ENCODE measurements at regions not wholly inside any gene's neighbourhood (a gene's known extent, or its start where the extent isn't known, plus 50 kb on each side); places are given as distances from the start of the nearest gene placed in this dataset.

DNA sequence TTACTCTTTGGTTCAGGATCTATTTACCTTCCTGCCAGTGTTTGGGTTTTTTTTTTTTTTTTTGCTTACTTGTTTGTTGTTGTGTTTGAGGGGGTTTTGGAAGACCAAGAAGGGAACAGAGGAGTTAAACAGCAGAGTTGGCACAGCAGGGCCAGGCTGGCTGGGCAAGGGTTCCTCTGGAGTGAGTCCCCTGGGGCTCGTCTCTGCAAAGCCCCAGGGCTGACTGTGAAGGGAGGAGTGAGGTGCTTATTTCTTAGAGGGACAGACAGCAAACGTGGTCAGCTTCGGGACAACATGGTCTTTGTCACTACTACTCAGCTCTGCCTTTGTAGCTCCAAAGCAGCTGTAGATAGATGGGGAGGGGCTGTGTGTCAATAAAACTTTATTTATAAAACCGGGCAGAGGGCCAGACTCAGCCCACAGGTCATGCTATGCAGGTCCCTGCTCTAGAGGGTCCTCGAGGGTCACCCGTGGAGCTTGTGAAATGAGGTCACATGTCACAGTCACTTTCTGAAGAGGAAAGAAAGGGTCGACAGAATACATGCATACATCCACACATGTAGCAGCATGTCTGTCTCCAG is 1404.7 kb downstream of the BRD1 start:
- TF ChIP-seq, protein P1, sequence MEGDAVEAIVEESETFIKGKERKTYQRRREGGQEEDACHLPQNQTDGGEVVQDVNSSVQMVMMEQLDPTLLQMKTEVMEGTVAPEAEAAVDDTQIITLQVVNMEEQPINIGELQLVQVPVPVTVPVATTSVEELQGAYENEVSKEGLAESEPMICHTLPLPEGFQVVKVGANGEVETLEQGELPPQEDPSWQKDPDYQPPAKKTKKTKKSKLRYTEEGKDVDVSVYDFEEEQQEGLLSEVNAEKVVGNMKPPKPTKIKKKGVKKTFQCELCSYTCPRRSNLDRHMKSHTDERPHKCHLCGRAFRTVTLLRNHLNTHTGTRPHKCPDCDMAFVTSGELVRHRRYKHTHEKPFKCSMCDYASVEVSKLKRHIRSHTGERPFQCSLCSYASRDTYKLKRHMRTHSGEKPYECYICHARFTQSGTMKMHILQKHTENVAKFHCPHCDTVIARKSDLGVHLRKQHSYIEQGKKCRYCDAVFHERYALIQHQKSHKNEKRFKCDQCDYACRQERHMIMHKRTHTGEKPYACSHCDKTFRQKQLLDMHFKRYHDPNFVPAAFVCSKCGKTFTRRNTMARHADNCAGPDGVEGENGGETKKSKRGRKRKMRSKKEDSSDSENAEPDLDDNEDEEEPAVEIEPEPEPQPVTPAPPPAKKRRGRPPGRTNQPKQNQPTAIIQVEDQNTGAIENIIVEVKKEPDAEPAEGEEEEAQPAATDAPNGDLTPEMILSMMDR (IDR thresholded peaks at IDR 0.05; ENCODE audit: unreplicated experiment in 3 of 3): no peak
- H3K27me3 Mint-ChIP-seq (ENCODE audit: low read depth): peaks cover 18% of the 10 kb centered on the region
- H3K36me3 Mint-ChIP-seq (ENCODE audit: low read depth): no peaks in the 10 kb centered on the region
- H3K4me1 Mint-ChIP-seq: peaks cover 6% of the 10 kb centered on the region
- H3K4me3 Mint-ChIP-seq: no peak overlapping the region
- no peaks in the 10 kb centered on the region for H3K9me3 Mint-ChIP-seq
- H3K27ac Mint-ChIP-seq: no peak overlapping the region

DNA sequence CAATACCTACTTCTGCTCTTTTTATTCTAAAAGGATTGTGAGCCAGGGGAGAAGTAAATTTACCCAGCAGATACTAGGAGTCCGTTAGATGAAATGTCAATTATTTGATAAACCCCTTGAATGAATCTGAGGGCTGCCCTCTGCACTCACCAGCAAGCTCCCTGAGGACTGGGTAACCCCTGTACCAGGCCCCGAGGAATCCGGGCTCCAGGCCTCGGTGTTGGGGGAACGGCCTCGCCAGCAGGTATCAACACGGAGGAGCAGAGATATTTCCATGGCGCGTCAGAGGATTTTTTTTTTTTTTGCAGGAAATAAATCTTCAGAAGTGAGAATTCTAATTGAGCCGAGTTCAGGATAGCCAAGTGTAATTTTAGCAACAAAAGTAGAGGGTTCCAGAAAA is 1408.8 kb downstream of the BRD1 start:
- peaks cover 2% of the 10 kb centered on the region for H3K4me1 Mint-ChIP-seq
- H3K9me3 Mint-ChIP-seq: no peaks in the 10 kb centered on the region
- no peak overlapping the region for H3K4me3 Mint-ChIP-seq
- H3K27me3 Mint-ChIP-seq (ENCODE audit: low read depth): peaks cover 17% of the 10 kb centered on the region
- no peaks in the 10 kb centered on the region for H3K36me3 Mint-ChIP-seq (ENCODE audit: low read depth)
- no peak overlapping the region for H3K27ac Mint-ChIP-seq
- TF ChIP-seq, protein P1 (IDR thresholded peaks at IDR 0.05; ENCODE audit: unreplicated experiment in 3 of 3): no peak

DNA sequence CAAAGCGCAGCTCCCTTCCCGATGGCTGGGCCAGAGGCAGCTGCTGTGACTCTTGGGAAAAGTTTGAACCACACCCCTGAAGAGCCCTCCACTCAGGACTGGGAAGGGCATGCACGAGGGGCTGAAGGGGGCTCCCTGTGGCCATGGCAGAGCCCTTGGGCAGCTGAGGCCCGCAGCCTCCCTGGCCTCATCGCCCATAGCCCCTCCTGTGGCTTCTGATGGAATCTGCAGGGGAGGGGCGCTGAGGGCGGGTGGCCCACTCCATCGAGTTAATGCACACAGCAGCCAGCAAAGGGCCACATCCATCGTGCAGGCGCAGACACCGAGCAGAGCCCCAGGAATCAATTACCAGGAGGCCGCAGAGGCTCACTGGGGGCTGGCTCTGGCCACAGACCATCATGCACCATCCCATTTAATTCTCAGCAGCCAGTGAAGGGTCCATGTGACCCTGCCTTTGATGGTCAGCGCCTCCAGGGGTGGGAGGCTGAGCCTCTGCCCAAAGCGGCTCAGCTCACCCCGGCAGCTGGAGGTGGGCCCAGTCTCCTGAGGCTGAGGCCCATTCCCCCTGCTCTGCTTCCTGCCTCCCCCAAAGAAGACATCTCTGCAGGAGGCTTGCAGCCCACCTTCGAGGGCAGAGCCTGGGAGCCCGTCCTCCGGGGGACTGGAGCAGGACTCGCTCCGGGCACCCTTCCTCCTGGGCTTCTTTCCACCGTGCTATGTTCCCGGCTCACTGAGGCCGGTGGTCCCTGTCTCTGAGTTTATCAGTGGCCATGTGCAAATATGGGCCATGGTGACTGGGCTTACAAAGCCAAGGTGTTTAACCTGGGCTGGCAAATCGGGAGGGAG is 1410.2 kb downstream of the BRD1 start:
- Mint-ChIP-seq H3K4me3 (no peak overlapping the region), H3K27me3 (ENCODE audit: low read depth) (peaks cover 22% of the 10 kb centered on the region), H3K27ac (no peak overlapping the region), H3K4me1 (no peaks in the 10 kb centered on the region), H3K9me3 (no peaks in the 10 kb centered on the region), H3K36me3 (ENCODE audit: low read depth) (no peaks in the 10 kb centered on the region)
- TF ChIP-seq, protein P1 (IDR thresholded peaks at IDR 0.05; ENCODE audit: unreplicated experiment in 3 of 3): no peak

DNA sequence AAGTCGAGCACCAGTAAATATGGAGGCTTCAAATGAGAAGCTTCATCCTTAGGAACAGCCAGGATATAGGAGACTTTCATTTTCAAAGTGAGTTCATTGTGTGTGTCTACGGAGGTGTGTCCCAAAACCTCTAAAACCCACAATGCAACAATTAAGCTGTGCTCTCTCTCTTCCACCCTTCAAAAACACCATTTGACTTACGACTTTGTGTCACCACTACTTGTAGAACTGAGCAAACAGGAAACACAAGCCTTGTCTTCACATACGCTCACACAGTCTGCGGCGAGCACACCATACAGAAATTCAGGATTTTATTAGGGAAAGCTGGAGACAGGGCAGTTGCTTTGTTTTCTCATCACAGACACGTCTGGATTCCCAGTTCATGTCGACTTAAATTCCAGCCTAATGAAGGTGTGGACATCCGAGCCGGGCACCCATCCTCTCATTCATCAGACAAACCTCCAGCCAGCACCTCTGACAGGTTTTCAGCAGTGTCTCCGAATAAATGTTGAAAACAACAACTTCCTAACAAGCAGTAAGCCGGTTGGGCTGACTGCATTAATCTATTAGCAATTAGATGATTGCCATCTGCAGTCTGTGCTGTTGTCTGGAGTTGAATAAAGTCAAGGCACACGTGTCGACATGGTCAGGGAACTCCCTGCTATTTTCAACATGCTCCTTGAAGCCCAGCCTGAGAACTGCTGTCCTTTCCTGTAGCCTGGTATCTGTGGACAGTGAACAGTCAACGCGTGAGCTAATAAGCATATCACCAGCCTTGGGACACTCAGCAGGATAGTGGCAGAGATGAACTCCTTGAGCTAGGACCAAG is 1411.1 kb downstream of the BRD1 start:
- Mint-ChIP-seq H3K9me3 (no peaks in the 10 kb centered on the region), H3K27ac (no peak overlapping the region), H3K36me3 (ENCODE audit: low read depth) (no peaks in the 10 kb centered on the region), H3K4me1 (no peaks in the 10 kb centered on the region), H3K4me3 (no peak overlapping the region), H3K27me3 (ENCODE audit: low read depth) (peaks cover 22% of the 10 kb centered on the region)
- TF ChIP-seq, protein P1 (IDR thresholded peaks at IDR 0.05; ENCODE audit: unreplicated experiment in 3 of 3): no peak

DNA sequence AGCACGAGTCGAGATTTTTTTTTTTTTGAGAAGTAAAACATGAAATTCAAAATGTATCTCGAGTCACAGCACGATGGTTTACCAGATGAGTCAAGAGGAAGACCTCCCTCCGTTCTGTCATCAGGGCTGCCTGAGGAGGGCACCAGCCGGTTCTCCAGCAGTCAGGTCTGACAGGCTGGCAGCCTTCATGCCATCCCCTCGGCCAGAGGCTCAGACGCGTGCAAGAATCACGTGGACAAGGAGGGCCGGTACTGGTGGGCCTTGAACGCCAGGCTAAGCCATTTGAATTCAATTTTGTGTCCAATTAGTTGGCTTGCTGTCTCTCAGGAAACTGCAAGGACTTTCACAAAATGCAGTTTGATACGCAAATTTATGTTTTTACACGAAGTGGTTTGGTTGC is 1412.2 kb downstream of the BRD1 start:
- H3K27me3 Mint-ChIP-seq (ENCODE audit: low read depth): peaks cover 29% of the 10 kb centered on the region

More for the DNA sequence above, 1412.2 kb downstream of the BRD1 start:
- Mint-ChIP-seq H3K4me3 (no peak overlapping the region), H3K9me3 (no peaks in the 10 kb centered on the region), H3K36me3 (ENCODE audit: low read depth) (no peaks in the 10 kb centered on the region), H3K27ac (no peak overlapping the region), H3K4me1 (no peaks in the 10 kb centered on the region)
- TF ChIP-seq, protein P1 (IDR thresholded peaks at IDR 0.05; ENCODE audit: unreplicated experiment in 3 of 3): no peak

All from nephron (organoid).